ENCODE measurements at regions not wholly inside any gene's neighbourhood (a gene's known extent, or its start where the extent isn't known, plus 50 kb on each side); places are given as distances from the start of the nearest gene placed in this dataset.
"Not testable (repeated sequence)": the region's sequence is repeated elsewhere in the genome, so short reads cannot be mapped to it uniquely, and the experiment has no call there.

DNA sequence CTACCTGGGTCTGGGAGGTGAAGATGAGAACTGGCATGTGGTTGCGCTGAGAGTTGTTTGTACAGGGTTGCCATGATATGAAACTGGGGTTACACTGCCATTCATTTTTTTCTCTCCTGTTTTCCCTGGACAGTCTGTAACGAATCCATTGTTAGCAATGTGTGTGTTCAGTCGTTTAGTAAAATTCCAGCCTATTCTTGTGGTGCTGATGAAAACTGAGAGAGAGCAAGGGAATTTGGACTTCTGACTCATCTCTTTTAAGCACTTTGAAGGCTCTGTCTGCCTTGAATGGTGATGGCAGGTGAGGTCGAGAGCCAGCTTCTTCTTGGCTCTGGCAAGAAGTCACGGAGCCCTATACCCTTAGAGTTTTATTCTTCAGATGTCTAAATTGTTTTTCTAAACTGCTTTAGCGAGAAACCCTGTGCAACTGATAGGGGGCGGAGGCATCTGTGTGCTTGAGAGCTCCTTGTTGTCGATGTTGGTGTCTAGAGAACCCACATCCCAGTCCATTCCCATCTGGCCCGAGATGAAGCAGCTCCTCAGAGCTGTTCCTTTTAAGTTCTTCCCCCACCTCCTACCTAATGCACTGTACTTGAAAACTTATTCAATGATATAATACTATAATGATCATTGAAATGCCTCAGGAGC is 204.4 kb downstream of the TMX1 start:
- no peak for DNase-seq (ENCODE audit: low read depth in 2 of 2)

DNA sequence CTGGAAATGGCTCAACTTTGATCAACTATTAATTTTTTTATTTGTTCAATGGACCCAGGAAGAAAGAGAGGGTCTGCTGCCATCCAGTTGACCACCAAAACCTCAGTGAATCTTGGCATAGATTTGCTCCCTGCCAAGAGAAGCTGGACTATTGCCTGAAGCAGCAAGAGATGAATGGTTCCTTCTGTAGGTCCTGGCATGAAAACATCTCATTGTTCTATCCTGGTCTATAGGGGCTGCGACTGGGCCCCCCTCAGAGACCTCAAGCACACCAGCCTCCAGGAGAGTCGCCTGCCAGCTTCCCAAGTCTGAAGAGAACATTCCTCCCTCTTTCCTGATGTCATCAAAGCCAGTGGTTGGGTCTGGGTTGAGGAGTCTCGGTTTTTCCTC is 204.9 kb downstream of the TMX1 start:
- DNase-seq (ENCODE audit: low read depth in 2 of 2) = no peak

DNA sequence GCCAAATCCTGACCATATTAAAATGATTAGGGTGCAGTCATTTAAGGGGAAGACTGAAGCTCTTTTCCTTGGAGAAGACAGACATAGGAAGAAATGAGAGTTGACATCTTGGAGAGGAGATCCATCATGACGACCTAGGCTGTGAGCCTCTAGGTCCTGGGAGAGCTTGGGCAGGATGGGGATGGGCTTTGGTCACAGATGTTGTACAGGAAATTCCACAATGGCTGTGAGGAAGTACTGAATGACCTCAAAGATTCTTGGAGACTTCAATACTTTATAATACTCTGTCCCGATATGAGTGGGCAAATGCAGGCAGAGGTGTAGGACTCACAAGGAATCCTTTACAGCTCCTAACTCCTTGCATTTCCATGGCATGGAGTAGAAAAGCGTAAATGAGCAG is 204.9 kb upstream of the FRMD6 start:
- no peak for DNase-seq (ENCODE audit: low read depth in 2 of 2)

DNA sequence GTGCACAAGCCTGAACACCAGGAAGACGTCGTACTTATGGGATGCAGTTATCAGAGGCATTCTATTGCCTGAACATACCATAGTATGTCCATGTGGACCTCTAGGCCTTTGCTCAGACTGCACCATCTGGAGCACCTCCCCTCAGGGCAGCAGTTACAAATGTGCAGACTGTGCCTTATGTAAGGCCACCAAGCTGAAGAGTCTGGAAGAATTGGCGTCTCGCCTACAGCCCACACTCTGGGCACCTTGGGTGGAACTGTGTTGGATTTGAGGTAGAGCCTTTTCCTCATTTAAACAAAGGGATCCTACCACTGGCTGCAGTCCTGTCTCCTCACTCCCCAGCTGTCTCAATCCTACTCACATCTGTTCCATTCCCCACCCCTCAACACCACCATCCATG is 204.3 kb upstream of the FRMD6 start:
- DNase-seq (ENCODE audit: low read depth in 2 of 2) = no peak

DNA sequence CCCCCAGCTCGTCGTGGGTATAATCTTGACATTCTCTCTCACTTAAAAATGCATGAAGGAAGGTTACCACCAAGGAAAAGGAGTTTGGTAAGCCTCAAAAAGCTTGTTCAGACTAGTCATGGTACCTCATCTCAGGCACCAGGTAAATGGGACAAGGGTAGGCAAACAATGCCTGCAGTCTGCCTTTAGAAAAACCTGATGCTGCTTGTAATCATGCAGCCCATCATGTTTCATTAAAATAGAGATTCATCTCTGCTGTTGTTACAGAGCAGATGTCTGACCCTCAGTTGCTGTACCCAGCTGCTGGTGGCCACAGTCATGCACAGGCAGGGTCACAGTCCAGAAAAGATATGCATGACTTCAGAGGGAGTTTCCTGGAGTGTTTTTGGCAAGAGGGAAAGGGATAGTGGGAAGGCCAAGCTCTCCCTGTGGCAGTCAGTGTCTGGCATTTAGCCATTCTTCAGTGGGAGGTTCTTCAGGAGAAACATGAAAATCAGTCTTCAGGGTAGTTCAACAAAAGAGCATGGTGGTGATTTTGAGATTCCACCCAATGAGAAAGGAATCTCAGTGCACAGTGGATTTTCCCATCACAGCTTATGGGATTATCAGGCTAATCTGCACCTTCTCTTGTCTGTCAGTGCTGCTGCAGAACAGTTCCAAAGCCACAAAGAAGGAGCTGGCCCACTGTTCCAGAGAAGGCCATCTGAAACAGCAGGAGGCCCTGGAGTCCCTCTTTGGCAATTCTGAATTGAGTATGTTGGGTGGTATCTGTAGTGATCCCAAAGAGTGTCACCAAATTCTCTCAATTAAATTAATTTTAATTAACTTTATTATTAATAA is 202.7 kb upstream of the FRMD6 start:
- DNase-seq (ENCODE audit: low read depth in 2 of 2) = no peak

DNA sequence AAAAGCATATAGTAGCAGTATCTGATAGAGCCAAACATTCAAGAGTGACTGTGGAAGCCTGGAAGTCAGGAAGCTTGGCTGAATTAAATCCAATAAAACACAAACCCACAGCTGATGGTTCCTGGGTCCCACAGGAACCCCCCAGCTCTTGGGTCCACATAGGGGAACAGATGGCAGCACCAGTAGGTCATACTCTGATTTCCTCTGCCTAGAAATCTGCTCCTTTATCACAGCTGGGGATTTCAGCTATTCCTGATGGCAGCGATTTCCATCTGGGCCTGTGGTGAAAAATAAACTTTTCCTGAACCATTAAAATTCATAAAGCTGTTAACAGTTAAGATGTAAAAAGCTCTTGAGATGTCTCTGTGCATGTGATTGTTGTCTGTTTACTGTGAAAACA is 202.0 kb upstream of the FRMD6 start:
- no peak for DNase-seq (ENCODE audit: low read depth in 2 of 2)

DNA sequence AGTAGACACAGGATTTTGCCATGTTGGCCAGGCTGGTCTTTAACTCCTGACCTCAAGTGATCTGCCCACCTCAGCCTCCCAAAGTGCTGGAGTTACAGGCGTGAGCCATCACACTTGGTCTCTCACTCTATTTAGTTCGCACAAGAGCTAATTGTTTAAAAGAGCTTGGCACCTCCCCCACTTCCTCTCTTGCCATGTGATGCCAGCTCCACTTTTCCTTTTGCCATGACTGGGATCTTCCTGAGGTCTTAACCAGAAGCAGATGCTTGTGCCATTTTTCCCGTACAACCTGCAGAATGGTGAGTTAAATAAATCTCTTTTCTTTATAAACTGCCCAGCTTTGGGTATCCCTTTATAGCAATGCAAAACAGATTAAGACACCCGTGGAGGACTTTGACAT is 200.1 kb upstream of the FRMD6 start:
- no peak for DNase-seq (ENCODE audit: low read depth in 2 of 2)

DNA sequence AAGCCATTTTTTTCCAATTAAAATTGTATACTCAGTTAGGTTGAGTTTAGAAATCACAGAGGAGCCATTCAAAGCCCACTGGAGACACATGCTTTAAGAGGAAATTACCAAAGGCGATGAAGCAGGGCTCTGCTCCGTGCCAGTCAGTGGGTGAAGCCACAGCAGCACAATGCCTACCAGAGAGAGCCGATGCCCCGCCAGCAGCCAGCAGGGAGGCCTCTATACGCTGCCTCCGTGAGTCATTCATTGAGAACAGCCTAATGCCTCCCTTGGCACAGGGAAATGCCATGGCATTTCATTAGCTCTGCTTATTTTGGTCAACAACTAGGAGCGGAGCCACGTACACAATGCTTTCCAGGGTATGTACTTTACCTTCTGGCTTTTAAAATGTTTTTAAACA is 197.8 kb upstream of the FRMD6 start:
- DNase-seq (ENCODE audit: low read depth in 2 of 2) = no peak

DNA sequence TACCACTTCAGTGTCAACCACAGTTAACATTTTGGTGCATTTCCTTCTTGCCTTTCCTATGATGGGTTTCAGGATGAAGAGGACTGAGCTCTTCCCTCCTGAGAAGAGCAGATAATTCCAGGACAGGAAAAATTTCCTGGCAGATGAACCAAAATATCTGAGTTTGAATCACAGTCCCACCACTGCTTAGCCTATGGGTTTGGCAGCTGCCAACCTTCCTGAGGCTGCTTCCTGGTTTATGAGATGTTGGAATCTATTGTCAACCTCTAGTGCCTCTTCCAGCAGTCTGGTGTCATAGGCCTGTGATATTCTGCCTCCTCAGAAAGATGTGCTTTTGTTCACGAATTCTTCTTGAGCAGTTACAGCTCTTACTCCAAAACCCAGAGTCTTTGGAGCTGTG is 197.4 kb upstream of the FRMD6 start:
- no peak for DNase-seq (ENCODE audit: low read depth in 2 of 2)

DNA sequence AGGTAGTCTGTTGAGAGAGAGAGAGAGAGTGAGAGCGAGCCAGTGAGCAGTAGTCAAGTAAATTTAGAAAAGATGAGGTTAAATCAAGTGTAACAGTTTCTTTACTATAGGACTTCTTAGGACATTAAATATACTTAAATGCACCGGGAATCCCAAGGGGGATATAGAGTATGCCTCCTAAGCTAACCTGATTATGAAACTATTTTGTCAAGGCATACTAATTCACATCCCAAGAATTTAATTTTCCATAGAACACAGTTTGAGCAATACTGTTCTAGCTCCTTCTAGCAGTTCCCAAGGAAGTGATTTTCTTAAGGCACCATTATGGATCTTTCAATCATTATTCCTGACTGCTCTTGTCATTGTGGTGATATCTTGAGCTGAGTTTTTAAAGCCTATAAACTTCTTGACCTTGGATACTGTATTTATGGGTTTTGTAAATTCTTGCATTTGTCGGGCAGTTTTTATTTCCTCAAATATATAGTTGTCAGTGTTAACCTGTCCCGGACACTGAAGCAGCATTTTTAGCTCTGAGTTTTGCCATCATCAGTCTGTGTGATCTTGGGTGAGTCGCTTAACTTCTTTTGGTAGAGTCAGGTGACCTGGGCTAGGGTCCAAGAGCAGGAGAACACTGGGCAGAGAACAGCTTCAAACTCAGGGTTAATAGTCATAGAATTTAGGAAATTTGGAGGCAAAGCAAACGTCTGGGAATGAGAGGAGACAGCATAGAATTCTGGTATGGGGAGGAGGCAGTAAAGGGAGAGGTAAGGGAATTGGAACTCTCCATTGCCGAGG is 196.5 kb upstream of the FRMD6 start:
- no peak for DNase-seq (ENCODE audit: low read depth in 2 of 2)

DNA sequence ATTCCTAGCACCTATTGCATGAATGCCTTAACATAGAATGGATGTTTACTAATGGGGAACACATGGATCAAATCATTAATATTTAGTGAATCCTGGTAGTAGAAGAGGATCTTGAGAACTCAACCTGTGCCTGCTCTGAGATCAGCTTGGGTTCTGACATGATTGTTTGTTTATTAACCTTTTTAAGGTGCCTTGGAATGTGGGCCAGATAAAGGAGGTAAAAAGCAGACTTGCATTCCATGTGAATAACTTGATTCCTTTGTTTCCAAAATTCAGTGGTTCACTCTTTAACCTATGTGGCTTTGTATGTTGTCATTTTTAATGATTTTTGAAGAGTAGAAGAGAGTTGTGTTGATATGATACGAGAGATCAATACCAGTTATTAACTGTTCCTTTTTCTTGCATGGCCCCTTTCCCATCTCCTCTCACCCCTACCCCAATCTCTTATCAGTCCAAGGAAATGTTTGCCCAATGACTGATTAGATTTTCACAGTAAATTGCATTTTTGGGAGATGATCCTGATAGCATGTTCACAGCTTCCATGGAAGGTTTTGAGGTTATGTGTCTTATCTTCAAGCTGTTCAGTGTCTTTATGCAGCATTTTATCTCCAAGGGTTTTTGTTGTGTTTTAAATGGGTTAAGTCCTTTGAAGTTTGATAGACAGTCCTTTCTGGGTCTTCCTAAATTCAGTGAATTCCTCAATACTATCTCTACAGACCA is 193.7 kb upstream of the FRMD6 start:
- DNase-seq (ENCODE audit: low read depth in 2 of 2) = no peak

DNA sequence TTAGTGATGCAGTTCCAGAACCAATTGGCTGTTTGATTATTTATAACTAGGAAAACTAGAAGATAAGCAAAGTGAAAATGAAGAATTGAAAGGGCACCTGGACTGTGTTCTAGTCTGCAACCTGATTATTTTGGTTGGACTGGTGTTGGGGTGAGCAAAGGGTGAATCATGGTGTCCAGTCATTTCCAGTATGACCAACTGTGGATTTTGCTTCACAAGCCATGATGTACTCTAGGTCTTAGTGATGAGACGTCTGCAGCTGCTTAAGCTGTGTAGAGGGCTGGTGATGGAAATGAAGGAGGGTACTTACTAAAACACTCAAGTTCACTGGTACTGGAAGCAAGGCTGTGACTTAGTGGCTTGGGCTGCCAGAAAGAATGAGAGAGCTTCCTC is 193.2 kb upstream of the FRMD6 start:
- DNase-seq (ENCODE audit: low read depth in 2 of 2) = no peak

DNA sequence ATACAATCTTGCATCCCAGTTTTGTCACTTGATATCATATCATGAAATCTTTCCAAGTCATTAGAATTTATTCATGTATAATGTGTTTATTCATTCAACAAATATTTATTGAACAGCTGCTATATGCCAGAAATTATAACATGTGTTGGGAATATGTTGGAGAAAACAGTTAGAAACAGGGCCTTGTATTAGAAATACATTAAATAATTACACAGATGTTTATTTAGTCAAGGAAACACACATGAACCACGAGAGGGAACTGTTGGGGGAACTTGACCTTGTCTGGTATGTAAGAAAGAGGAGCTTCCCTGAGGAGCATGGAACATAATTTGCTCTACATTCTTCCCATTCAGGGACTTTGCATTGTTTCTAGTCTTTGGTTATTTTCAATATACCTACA is 191.7 kb upstream of the FRMD6 start:
- no peak for DNase-seq (ENCODE audit: low read depth in 2 of 2)

DNA sequence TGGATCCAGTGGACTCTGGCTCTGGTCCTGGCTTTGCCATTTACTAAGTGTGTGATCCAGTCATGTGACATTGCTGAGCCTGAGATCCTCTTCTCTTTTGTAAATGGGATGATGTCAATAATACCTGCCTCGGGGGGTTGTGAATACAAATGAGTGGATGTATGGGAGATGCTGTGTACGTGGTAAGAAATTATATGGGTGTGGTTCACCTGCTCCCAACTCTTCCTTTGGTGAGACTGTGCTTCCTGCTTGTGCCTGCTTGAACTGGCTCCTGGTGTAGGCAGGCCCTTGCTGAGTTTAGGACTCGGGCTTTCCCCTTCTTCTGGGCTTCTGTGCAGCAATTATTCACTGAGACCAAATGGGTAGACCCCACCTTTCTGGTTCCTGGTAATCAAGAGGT is 189.5 kb upstream of the FRMD6 start:
- DNase-seq (ENCODE audit: low read depth in 2 of 2) = no peak

DNA sequence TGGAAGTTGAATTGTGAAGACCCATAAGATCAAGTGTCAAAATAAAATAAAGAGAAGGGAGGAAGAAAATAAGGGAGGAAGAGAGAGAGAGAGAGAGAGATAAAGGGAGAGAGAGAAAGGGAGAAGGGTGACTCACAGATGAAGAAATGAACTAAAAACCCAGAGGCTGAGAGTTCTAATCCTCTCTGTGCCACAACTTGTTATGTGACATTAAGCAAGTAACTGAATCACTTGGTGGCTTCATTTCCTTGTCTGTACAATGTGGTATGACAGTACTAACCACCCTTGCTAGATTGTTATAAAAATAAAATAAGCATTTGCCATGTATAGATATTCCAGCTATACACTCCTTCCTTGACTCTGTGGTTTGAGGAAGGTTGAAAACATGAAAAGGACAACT is 189.0 kb upstream of the FRMD6 start:
- DNase-seq (ENCODE audit: low read depth in 2 of 2) = no peak

DNA sequence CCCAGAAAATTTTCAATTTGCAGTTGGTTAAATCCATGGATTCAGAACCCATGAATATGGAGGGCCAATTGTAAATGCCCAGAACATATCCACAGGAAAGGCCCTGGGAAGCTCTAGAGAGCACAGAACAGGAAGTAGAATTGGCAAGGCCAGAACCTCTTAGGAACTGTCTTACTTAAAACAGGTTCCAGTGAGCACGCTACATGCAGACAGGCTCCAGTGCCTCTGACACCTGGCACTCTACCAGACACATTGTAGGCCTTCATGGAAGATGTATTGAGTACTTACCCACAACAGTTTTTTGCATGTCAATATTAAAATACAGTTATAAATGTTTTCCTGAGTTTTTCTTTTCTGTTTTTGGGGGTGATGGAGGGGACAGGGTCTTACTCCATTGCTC is 188.2 kb upstream of the FRMD6 start:
- DNase-seq (ENCODE audit: low read depth in 2 of 2) = no peak

DNA sequence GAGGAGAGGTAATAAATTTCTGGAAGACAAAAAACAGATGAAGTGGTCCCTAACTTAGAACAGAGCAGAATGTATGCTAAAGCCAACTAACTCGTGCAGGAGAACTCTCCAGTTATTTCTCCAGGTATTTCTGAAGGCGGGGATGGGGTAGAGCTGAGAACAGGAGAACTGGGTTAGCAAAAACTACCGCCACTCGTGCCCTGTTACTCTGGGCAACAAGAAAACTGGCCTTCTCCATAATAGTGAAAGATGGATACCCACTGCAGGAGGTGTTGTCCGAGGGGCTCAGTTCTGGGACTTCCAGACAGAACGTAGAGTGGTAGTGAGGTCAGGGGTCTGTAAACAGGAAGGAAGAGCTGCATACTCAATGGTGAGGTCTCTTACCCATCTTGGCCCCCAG is 187.3 kb upstream of the FRMD6 start:
- DNase-seq (ENCODE audit: low read depth in 2 of 2) = no peak

DNA sequence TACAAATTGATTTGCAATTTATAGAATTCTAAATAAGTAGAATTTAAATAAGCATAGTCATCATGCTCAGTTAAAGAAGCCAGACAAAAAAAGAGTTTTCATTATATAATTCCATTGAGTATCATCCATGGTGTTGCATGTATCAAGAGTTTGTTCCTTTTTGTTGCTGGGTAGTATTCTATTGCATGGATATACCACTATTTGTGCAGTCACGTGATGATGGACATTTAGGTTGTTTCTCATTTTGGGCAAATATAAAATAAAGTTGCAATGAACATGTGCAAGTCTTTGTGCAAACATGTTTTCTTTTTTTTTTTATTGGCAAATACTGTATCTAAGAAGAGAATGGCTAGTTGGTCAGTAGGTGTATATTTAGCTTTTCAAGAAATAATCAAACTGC is 186.2 kb upstream of the FRMD6 start:
- no peak for DNase-seq (ENCODE audit: low read depth in 2 of 2)

DNA sequence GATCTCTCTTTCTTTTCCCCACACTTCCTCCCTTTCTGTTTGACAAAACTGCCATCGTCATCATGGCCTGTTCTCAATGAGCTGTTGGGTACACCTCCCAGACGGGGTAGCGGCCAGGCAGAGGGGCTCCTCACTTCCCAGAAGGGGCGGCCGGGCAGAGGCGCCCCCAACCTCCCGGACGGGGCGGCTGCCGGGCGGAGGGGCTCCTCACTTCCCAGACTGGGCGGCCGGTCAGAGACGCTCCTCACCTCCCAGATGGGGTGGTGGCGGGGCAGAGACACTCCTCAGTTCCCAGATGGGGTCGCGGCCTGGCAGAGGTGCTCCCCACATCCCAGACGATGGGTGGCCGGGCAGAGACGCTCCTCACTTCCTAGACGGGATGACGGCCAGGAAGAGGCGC is 184.3 kb upstream of the FRMD6 start:
- DNase-seq (ENCODE audit: low read depth in 2 of 2) = not testable (repeated sequence)

DNA sequence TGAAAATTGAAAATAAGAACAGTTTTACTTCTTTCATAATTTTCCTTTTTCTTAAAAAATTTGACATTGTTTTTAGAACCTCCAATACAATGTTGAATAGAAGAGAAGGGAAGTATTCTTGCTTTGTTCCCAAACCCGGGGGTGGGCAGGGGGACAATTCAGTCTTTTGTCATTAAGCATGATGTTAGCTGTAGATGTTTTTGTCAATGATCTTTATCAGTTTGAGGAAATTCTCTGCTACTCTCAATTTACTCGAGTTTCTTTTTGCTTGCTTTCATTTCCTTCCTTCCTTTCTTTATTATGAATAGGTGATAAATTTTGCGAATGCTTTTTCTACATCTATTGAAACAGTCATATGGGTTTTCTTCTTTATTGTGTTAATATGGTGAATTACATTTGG is 183.2 kb upstream of the FRMD6 start:
- no peak for DNase-seq (ENCODE audit: low read depth in 2 of 2)

DNA sequence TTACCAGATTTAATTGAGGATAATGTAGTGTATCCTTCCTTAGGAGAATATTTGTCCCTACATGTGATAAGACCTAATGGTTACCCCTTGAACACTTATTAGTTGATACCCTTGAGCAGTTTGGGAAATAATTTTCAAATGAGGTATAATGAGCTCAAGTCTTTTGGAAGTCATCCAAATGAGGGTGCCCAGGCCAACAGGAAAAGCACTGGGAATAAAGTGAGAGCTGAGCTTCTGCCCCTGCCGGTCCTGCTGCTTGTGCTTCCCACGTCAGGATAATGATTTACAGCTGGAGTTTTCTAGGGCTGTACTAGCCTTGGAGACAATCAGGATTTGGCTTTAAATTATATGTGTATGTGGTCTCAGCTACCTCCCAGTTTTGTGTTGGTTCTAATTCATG is 178.8 kb upstream of the FRMD6 start:
- no peak for DNase-seq (ENCODE audit: low read depth in 2 of 2)

DNA sequence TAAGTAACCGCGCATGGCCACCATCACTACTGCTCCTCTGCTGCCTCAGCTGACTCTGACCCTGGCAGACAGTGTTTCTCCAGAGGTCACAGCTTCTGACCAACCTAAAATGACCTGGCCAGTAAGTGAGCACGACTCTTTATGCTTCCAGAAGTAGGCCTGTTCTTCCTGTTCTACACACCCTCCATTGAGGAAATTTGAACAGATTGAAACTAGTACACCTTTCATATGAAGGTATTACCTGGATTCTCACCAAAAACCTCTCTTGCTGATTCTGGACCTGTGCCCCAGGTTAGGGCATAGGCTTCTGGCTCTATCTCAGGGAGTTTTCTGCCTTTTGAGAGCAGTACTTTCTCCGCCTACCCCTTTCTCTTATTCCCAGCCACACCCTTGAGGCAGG is 178.4 kb upstream of the FRMD6 start:
- DNase-seq (ENCODE audit: low read depth in 2 of 2) = no peak
